WTC11 (cell line): ENCODE measurements at regions not wholly inside any gene's neighbourhood (a gene's known extent, or its start where the extent isn't known, plus 50 kb on each side); places are given as distances from the start of the nearest gene placed in this dataset.

Experiments used
- ATAC-seq: fragments of 200-7000 bp; cut with Tn5 transposase; 2 replicates; pipeline ENCODE4 v1.10.0; 2021; ENCODE audit warnings: mild to moderate bottlenecking, moderate library complexity
- CTCF ChIA-PET: fragments of 300-600 bp; sonication (Branson Sonifier 250); formaldehyde crosslinking; loops from one replicate; lab custom pipeline; 2021; ENCODE audit warnings: antibody characterized with exemption; lab: Charles Lee
- POLR2A ChIA-PET: fragments of 350-600 bp; sonication (Branson Sonifier 250); formaldehyde crosslinking; loops from one replicate; lab custom pipeline; 2021; ENCODE audit warnings: antibody characterized with exemption; lab: Charles Lee
- DNase-seq: peaks from one replicate; pipeline ENCODE4 v3.0.0; 2021; ENCODE audit warnings: low spot score
- H3K27ac Mint-ChIP-seq: 2 replicates; pipeline ENCODE4 v1.8.0; 2021; ENCODE audit warnings: mixed read lengths
- H3K27me3 Mint-ChIP-seq: 2 replicates; pipeline ENCODE4 v1.8.0; 2021; ENCODE audit warnings: low read depth, mild to moderate bottlenecking, moderate library complexity, mixed read lengths
- H3K36me3 Mint-ChIP-seq: 2 replicates; pipeline ENCODE4 v1.8.0; 2021; ENCODE audit warnings: mixed read lengths
- H3K4me1 Mint-ChIP-seq: 2 replicates; pipeline ENCODE4 v1.8.0; 2022; ENCODE audit warnings: mixed read lengths
- H3K4me3 Mint-ChIP-seq: 2 replicates; pipeline ENCODE4 v1.8.0; 2021; ENCODE audit warnings: mild to moderate bottlenecking, moderate library complexity, mixed read lengths
- H3K9me3 Mint-ChIP-seq: 2 replicates; pipeline ENCODE4 v1.8.0; 2021; ENCODE audit warnings: mixed read lengths
- CTCF ChIP-seq: fragments of 200-600 bp; IDR thresholded peaks from 2 replicates; pipeline ENCODE4 v1.8.0; 2022; ENCODE audit warnings: antibody characterized with exemption
- FOXP1 ChIP-seq: sonication (generic); formaldehyde crosslinking; IDR thresholded peaks from 2 replicates; pipeline ENCODE4 v1.8.0; 2022; ENCODE audit warnings: missing genetic modification reagents, mild to moderate bottlenecking, moderate library complexity, borderline replicate concordance
- GABPB1 ChIP-seq: sonication (generic); formaldehyde crosslinking; IDR thresholded peaks from 2 replicates; pipeline ENCODE4 v1.8.1; 2023; ENCODE audit warnings: mild to moderate bottlenecking, missing genetic modification reagents
- KAT7 ChIP-seq: sonication (generic); formaldehyde crosslinking; IDR thresholded peaks from 2 replicates; pipeline ENCODE4 v1.8.1; 2023; ENCODE audit warnings: missing genetic modification reagents, mild to moderate bottlenecking, borderline replicate concordance
- MLX ChIP-seq: sonication (generic); formaldehyde crosslinking; IDR thresholded peaks from 2 replicates; pipeline ENCODE4 v1.8.1; 2023; ENCODE audit warnings: mild to moderate bottlenecking, missing genetic modification reagents, moderate library complexity
- NFE2L1 ChIP-seq: sonication (generic); formaldehyde crosslinking; IDR thresholded peaks from 2 replicates; pipeline ENCODE4 v1.8.1; 2023; ENCODE audit warnings: missing genetic modification reagents
- NFYB ChIP-seq: sonication (generic); formaldehyde crosslinking; conservative IDR thresholded peaks from 2 replicates; pipeline ENCODE4 v1.8.0; 2022; ENCODE audit warnings: low read depth, missing genetic modification reagents
- NR1H2 ChIP-seq: sonication (generic); formaldehyde crosslinking; IDR thresholded peaks from 2 replicates; pipeline ENCODE4 v1.9.0; 2021; ENCODE audit warnings: mild to moderate bottlenecking, moderate library complexity, missing genetic modification reagents
- RORB ChIP-seq: fragments of 250-450 bp; sonication (Bioruptor Pico); IDR thresholded peaks from 2 replicates; pipeline ENCODE4 v1.9.0; 2021; ENCODE audit warnings: mild to moderate bottlenecking
- SOX15 ChIP-seq: fragments of 250-450 bp; sonication (Bioruptor Pico); IDR thresholded peaks from 2 replicates; pipeline ENCODE4 v1.9.0; 2021; ENCODE audit warnings: mild to moderate bottlenecking
- STAT6 ChIP-seq: sonication (generic); formaldehyde crosslinking; conservative IDR thresholded peaks from 2 replicates; pipeline ENCODE4 v1.8.1; 2023; ENCODE audit warnings: mild to moderate bottlenecking, low read depth, missing genetic modification reagents, moderate library complexity
- ZNF232 ChIP-seq: sonication (generic); formaldehyde crosslinking; IDR thresholded peaks from 2 replicates; pipeline ENCODE4 v1.8.0; 2022; ENCODE audit warnings: mild to moderate bottlenecking, missing genetic modification reagents
- ZNF263 ChIP-seq: sonication (generic); formaldehyde crosslinking; IDR thresholded peaks from 2 replicates; pipeline ENCODE4 v1.8.1; 2022; ENCODE audit warnings: low read depth, mild to moderate bottlenecking, moderate library complexity, missing genetic modification reagents
- TF ChIP-seq, protein P1 (sequence below): sonication (generic); formaldehyde crosslinking; IDR thresholded peaks from 2 replicates; pipeline ENCODE4 v1.8.0; 2023; ENCODE audit warnings: missing genetic modification reagents, mild to moderate bottlenecking, borderline replicate concordance
- TF ChIP-seq, protein P2 (sequence below): sonication (generic); formaldehyde crosslinking; IDR thresholded peaks from 2 replicates; pipeline ENCODE4 v1.8.0; 2022; ENCODE audit warnings: missing genetic modification reagents
- TF ChIP-seq, protein P3 (sequence below): sonication (generic); formaldehyde crosslinking; IDR thresholded peaks from 2 replicates; pipeline ENCODE4 v1.8.1; 2023; ENCODE audit warnings: mild to moderate bottlenecking, missing genetic modification reagents, moderate library complexity
- TF ChIP-seq, protein P4 (sequence below): sonication (generic); formaldehyde crosslinking; IDR thresholded peaks from 2 replicates; pipeline ENCODE4 v1.8.1; 2023; ENCODE audit warnings: mild to moderate bottlenecking, missing genetic modification reagents
- TF ChIP-seq, protein P5 (sequence below): sonication (generic); formaldehyde crosslinking; IDR thresholded peaks from 2 replicates; pipeline ENCODE4 v1.8.1; 2022; ENCODE audit warnings: low read depth, missing genetic modification reagents, borderline replicate concordance

- TF ChIP-seq, protein P1, sequence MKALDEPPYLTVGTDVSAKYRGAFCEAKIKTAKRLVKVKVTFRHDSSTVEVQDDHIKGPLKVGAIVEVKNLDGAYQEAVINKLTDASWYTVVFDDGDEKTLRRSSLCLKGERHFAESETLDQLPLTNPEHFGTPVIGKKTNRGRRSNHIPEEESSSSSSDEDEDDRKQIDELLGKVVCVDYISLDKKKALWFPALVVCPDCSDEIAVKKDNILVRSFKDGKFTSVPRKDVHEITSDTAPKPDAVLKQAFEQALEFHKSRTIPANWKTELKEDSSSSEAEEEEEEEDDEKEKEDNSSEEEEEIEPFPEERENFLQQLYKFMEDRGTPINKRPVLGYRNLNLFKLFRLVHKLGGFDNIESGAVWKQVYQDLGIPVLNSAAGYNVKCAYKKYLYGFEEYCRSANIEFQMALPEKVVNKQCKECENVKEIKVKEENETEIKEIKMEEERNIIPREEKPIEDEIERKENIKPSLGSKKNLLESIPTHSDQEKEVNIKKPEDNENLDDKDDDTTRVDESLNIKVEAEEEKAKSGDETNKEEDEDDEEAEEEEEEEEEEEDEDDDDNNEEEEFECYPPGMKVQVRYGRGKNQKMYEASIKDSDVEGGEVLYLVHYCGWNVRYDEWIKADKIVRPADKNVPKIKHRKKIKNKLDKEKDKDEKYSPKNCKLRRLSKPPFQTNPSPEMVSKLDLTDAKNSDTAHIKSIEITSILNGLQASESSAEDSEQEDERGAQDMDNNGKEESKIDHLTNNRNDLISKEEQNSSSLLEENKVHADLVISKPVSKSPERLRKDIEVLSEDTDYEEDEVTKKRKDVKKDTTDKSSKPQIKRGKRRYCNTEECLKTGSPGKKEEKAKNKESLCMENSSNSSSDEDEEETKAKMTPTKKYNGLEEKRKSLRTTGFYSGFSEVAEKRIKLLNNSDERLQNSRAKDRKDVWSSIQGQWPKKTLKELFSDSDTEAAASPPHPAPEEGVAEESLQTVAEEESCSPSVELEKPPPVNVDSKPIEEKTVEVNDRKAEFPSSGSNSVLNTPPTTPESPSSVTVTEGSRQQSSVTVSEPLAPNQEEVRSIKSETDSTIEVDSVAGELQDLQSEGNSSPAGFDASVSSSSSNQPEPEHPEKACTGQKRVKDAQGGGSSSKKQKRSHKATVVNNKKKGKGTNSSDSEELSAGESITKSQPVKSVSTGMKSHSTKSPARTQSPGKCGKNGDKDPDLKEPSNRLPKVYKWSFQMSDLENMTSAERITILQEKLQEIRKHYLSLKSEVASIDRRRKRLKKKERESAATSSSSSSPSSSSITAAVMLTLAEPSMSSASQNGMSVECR (CRISPR knock-in tag): no peak
- TF ChIP-seq KAT7 (CRISPR knock-in tag) (no peak), MLX (CRISPR knock-in tag) (no peak), FOXP1 (CRISPR knock-in tag) (no peak), CTCF (no peak), ZNF232 (CRISPR knock-in tag) (no peak), STAT6 (CRISPR knock-in tag) (no peak)
- TF ChIP-seq, protein P2, sequence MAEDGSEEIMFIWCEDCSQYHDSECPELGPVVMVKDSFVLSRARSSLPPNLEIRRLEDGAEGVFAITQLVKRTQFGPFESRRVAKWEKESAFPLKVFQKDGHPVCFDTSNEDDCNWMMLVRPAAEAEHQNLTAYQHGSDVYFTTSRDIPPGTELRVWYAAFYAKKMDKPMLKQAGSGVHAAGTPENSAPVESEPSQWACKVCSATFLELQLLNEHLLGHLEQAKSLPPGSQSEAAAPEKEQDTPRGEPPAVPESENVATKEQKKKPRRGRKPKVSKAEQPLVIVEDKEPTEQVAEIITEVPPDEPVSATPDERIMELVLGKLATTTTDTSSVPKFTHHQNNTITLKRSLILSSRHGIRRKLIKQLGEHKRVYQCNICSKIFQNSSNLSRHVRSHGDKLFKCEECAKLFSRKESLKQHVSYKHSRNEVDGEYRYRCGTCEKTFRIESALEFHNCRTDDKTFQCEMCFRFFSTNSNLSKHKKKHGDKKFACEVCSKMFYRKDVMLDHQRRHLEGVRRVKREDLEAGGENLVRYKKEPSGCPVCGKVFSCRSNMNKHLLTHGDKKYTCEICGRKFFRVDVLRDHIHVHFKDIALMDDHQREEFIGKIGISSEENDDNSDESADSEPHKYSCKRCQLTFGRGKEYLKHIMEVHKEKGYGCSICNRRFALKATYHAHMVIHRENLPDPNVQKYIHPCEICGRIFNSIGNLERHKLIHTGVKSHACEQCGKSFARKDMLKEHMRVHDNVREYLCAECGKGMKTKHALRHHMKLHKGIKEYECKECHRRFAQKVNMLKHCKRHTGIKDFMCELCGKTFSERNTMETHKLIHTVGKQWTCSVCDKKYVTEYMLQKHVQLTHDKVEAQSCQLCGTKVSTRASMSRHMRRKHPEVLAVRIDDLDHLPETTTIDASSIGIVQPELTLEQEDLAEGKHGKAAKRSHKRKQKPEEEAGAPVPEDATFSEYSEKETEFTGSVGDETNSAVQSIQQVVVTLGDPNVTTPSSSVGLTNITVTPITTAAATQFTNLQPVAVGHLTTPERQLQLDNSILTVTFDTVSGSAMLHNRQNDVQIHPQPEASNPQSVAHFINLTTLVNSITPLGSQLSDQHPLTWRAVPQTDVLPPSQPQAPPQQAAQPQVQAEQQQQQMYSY (CRISPR knock-in tag): no peak
- TF ChIP-seq, all 79 proteins: peak for 0
These were observed 235.6 kb upstream of the TENM4 start (continued) for GRCh38 chr11:79676396-79676795.

DNA sequence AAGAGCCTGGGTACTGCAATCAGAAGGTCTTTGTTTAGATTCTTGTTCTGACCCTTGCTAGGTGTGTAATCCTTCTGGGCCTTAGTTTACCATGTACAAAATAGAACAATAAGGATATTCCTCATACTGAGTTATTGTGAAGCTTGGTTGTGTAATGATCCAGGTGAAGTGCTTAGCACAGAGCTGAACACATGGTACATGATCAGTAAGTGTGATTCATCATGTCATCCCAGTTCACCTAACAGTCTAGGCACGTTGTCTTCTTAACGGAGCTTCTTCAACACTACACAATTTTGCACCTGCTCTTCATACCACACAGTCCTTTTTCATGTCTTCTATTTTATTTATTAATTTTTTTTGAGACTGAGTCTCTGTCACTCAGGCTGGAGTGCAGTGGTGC is 234.3 kb upstream of the TENM4 start:
- Mint-ChIP-seq H3K4me3 (no peak overlapping the region), H3K4me1 (peaks cover 44% of the 10 kb centered on the region), H3K27ac (no peak overlapping the region), H3K9me3 (no peaks in the 10 kb centered on the region), H3K27me3 (peaks cover 32% of the 10 kb centered on the region), H3K36me3 (no peaks in the 10 kb centered on the region)
- no peak for ATAC-seq
- POLR2A ChIA-PET: no interaction called here
- DNase-seq: no peak
- CTCF ChIA-PET: interaction anchor here (1.3 to 1.7 kb wide), 2 partner anchors 15 to 275 kb away, joined by 3 read pairs; no protein-coding TSS in a partner anchor
- TF ChIP-seq, protein P3, sequence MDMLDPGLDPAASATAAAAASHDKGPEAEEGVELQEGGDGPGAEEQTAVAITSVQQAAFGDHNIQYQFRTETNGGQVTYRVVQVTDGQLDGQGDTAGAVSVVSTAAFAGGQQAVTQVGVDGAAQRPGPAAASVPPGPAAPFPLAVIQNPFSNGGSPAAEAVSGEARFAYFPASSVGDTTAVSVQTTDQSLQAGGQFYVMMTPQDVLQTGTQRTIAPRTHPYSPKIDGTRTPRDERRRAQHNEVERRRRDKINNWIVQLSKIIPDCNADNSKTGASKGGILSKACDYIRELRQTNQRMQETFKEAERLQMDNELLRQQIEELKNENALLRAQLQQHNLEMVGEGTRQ (CRISPR knock-in tag): no peak
- no peak for TF ChIP-seq RORB (CRISPR knock-in tag)
- no peak for TF ChIP-seq NFE2L1 (CRISPR knock-in tag)
- TF ChIP-seq NR1H2 (CRISPR knock-in tag): no peak
- TF ChIP-seq, protein P4, sequence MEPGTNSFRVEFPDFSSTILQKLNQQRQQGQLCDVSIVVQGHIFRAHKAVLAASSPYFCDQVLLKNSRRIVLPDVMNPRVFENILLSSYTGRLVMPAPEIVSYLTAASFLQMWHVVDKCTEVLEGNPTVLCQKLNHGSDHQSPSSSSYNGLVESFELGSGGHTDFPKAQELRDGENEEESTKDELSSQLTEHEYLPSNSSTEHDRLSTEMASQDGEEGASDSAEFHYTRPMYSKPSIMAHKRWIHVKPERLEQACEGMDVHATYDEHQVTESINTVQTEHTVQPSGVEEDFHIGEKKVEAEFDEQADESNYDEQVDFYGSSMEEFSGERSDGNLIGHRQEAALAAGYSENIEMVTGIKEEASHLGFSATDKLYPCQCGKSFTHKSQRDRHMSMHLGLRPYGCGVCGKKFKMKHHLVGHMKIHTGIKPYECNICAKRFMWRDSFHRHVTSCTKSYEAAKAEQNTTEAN (CRISPR knock-in tag): no peak
- TF ChIP-seq SOX15 (CRISPR knock-in tag): no peak
- TF ChIP-seq NFYB (CRISPR knock-in tag): no peak
- no peak for TF ChIP-seq ZNF263 (CRISPR knock-in tag)
- TF ChIP-seq, protein P5, sequence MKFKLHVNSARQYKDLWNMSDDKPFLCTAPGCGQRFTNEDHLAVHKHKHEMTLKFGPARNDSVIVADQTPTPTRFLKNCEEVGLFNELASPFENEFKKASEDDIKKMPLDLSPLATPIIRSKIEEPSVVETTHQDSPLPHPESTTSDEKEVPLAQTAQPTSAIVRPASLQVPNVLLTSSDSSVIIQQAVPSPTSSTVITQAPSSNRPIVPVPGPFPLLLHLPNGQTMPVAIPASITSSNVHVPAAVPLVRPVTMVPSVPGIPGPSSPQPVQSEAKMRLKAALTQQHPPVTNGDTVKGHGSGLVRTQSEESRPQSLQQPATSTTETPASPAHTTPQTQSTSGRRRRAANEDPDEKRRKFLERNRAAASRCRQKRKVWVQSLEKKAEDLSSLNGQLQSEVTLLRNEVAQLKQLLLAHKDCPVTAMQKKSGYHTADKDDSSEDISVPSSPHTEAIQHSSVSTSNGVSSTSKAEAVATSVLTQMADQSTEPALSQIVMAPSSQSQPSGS (CRISPR knock-in tag): no peak
- no peak for TF ChIP-seq GABPB1 (CRISPR knock-in tag)
